SK-N-SH treated with all-trans-retinoic acid at 6 μM for 48 hours (cell line): ENCODE measurements at regions not wholly inside any gene's neighbourhood (a gene's known extent, or its start where the extent isn't known, plus 50 kb on each side); places are given as distances from the start of the nearest gene placed in this dataset.

Source experiments
- BACH2 ChIP-seq: fragments of 250-450 bp; sonication (Bioruptor Pico); IDR thresholded peaks from 2 replicates; pipeline ENCODE4 v1.9.0; 2021; ENCODE audit warnings: mild to moderate bottlenecking, borderline replicate concordance
- ESRRG ChIP-seq: fragments of 250-450 bp; sonication (Bioruptor Pico); IDR thresholded peaks from 2 replicates; pipeline ENCODE4 v1.6.1; 2021; ENCODE audit warnings: mild to moderate bottlenecking
- ZNF565 ChIP-seq: fragments of 450-650 bp; formaldehyde crosslinking; conservative IDR thresholded peaks from 2 replicates; pipeline ENCODE4 v1.5.0; 2020; ENCODE audit warnings: low read depth, mild to moderate bottlenecking, moderate library complexity
- ZNF8 ChIP-seq: fragments of 450-650 bp; formaldehyde crosslinking; IDR thresholded peaks from 2 replicates; pipeline ENCODE4 v1.5.0; 2020; ENCODE audit warnings: mild to moderate bottlenecking, moderate library complexity
- TF ChIP-seq, protein P1 (sequence below): fragments of 250-450 bp; sonication (Bioruptor Pico); IDR thresholded peaks from 2 replicates; pipeline ENCODE4 v1.5.0; 2020; ENCODE audit warnings: mild to moderate bottlenecking, moderate library complexity
- TF ChIP-seq, protein P2 (sequence below): fragments of 250-450 bp; sonication (Bioruptor Pico); IDR thresholded peaks from 2 replicates; pipeline ENCODE4 v1.8.0; 2020; ENCODE audit warnings: mild to moderate bottlenecking, moderate library complexity, borderline replicate concordance

DNA sequence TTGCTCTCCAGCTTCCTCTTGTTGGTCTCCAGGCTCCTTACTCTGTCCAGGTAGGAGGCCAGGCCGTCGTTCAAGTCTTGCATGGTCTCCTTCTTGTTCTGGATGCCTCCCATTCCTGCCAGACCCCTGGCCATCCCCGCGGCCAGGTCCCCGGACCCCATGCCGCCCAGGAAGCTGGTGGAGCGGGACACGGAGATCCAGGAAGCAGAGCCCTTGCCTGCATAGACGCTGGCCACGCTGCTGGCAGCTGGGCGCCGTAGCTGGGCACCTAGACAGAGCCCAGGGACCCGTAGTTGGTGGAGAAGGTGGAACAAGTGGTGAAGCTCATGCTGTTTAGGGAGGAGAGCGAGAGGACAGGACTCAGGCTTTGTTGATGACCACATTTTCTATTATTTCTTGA, 1584.0 kb upstream of the ACO1 start:
- TF ChIP-seq, protein P1, sequence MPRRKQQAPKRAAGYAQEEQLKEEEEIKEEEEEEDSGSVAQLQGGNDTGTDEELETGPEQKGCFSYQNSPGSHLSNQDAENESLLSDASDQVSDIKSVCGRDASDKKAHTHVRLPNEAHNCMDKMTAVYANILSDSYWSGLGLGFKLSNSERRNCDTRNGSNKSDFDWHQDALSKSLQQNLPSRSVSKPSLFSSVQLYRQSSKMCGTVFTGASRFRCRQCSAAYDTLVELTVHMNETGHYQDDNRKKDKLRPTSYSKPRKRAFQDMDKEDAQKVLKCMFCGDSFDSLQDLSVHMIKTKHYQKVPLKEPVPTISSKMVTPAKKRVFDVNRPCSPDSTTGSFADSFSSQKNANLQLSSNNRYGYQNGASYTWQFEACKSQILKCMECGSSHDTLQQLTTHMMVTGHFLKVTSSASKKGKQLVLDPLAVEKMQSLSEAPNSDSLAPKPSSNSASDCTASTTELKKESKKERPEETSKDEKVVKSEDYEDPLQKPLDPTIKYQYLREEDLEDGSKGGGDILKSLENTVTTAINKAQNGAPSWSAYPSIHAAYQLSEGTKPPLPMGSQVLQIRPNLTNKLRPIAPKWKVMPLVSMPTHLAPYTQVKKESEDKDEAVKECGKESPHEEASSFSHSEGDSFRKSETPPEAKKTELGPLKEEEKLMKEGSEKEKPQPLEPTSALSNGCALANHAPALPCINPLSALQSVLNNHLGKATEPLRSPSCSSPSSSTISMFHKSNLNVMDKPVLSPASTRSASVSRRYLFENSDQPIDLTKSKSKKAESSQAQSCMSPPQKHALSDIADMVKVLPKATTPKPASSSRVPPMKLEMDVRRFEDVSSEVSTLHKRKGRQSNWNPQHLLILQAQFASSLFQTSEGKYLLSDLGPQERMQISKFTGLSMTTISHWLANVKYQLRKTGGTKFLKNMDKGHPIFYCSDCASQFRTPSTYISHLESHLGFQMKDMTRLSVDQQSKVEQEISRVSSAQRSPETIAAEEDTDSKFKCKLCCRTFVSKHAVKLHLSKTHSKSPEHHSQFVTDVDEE (CRISPR knock-in tag), result no peak
- TF ChIP-seq ZNF8 (CRISPR knock-in tag), result no peak
- TF ChIP-seq ESRRG (CRISPR knock-in tag), result no peak
- TF ChIP-seq, protein P2, sequence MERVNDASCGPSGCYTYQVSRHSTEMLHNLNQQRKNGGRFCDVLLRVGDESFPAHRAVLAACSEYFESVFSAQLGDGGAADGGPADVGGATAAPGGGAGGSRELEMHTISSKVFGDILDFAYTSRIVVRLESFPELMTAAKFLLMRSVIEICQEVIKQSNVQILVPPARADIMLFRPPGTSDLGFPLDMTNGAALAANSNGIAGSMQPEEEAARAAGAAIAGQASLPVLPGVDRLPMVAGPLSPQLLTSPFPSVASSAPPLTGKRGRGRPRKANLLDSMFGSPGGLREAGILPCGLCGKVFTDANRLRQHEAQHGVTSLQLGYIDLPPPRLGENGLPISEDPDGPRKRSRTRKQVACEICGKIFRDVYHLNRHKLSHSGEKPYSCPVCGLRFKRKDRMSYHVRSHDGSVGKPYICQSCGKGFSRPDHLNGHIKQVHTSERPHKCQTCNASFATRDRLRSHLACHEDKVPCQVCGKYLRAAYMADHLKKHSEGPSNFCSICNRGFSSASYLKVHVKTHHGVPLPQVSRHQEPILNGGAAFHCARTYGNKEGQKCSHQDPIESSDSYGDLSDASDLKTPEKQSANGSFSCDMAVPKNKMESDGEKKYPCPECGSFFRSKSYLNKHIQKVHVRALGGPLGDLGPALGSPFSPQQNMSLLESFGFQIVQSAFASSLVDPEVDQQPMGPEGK (CRISPR knock-in tag), result no peak
- no peak for TF ChIP-seq BACH2
- no peak for TF ChIP-seq ZNF565 (CRISPR knock-in tag)
